CD4-positive, alpha-beta T cell treated with Interleukin-4 for 4 hours (primary cell): ENCODE measurements at regions not wholly inside any gene's neighbourhood (a gene's known extent, or its start where the extent isn't known, plus 50 kb on each side); places are given as distances from the start of the nearest gene placed in this dataset.

Source experiments
- DNase-seq: peaks from one replicate; pipeline ENCODE4 v3.0.0-alpha.2; 2020

- no peak for DNase-seq
Observed at GRCh38 chr15:91692596-91692995, 160.9 kb upstream of the SLCO3A1 start.

GRCh38 chr15:91694131-91694830 lies 159.2 kb upstream of the SLCO3A1 start:
- no peak for DNase-seq

- DNase-seq: no peak
Observed at GRCh38 chr15:91694831-91695210, 158.7 kb upstream of the SLCO3A1 start.

- no peak for DNase-seq
Observed at GRCh38 chr15:91695799-91696198, 157.7 kb upstream of the SLCO3A1 start.

GRCh38 chr15:91696981-91697380 lies 156.5 kb upstream of the SLCO3A1 start:
- no peak for DNase-seq

GRCh38 chr15:91698241-91698640 lies 155.3 kb upstream of the SLCO3A1 start:
- DNase-seq: no peak

- no peak for DNase-seq
Observed at GRCh38 chr15:91699741-91700140, 153.8 kb upstream of the SLCO3A1 start.

GRCh38 chr15:91703274-91703673 lies 150.2 kb upstream of the SLCO3A1 start:
- no peak for DNase-seq

- no peak for DNase-seq
Observed at GRCh38 chr15:91704343-91704742, 149.2 kb upstream of the SLCO3A1 start.

GRCh38 chr15:91706322-91707032 lies 147.0 kb upstream of the SLCO3A1 start:
- peak; percentile 89 for DNase-seq

- no peak for DNase-seq
Observed at GRCh38 chr15:91710080-91710698, 143.3 kb upstream of the SLCO3A1 start.

GRCh38 chr15:91711384-91712033 lies 142.0 kb upstream of the SLCO3A1 start:
- no peak for DNase-seq

- no peak for DNase-seq
Observed at GRCh38 chr15:91712286-91712685, 141.2 kb upstream of the SLCO3A1 start.

- DNase-seq: no peak
Observed at GRCh38 chr15:91716536-91716935, 137.0 kb upstream of the SLCO3A1 start.

GRCh38 chr15:91717811-91718210 lies 135.7 kb upstream of the SLCO3A1 start:
- DNase-seq: no peak

- no peak for DNase-seq
Observed at GRCh38 chr15:91723959-91724358, 129.5 kb upstream of the SLCO3A1 start.

- no peak for DNase-seq
Observed at GRCh38 chr15:91733661-91734060, 119.8 kb upstream of the SLCO3A1 start.

GRCh38 chr15:91737151-91737818 lies 116.2 kb upstream of the SLCO3A1 start:
- DNase-seq: no peak

- DNase-seq: no peak
Observed at GRCh38 chr15:91741986-91742385, 111.5 kb upstream of the SLCO3A1 start.

- no peak for DNase-seq
Observed at GRCh38 chr15:91751611-91752010, 101.9 kb upstream of the SLCO3A1 start.

- no peak for DNase-seq
Observed at GRCh38 chr15:91752081-91752785, 101.3 kb upstream of the SLCO3A1 start.

GRCh38 chr15:91759560-91759959 lies 93.9 kb upstream of the SLCO3A1 start:
- DNase-seq: no peak
